Panc1 (cell line): ENCODE measurements at regions not wholly inside any gene's neighbourhood (a gene's known extent, or its start where the extent isn't known, plus 50 kb on each side); places are given as distances from the start of the nearest gene placed in this dataset.

ENCODE experiments used
- CTCF ChIP-seq: fragments of 450-650 bp; IDR thresholded peaks from 2 replicates; pipeline ENCODE4 v1.5.1; 2017; ENCODE audit warnings: mild to moderate bottlenecking
- POLR2AphosphoS5 ChIP-seq: IDR thresholded peaks from 2 replicates; pipeline ENCODE4 v1.6.1; 2012; ENCODE audit warnings: mild to moderate bottlenecking, low read depth, low read length, moderate library complexity
- REST ChIP-seq, 2 experiments: IDR thresholded peaks; 2 replicates each; pipeline ENCODE4 v1.6.1; 2011 to 2012; ENCODE audit warnings: low read depth in 2 of 2, control low read depth in 1 of 2, low read length in 1 of 2, mild to moderate bottlenecking in 1 of 2, moderate library complexity in 1 of 2; ENCODE audit not compliant: insufficient read depth in 1 of 2

GRCh38 chr12:11543457-11544158, 105.9 kb upstream of the ETV6 start:
- TF ChIP-seq POLR2AphosphoS5 (no peak), REST (IDR thresholded peaks at IDR 0.05; ENCODE audit: insufficient read depth in 1 of 2, low read depth in 2 of 2, low read length in 1 of 2) (no peak), CTCF (no peak)
